ENCODE measurements at regions not wholly inside any gene's neighbourhood (a gene's known extent, or its start where the extent isn't known, plus 50 kb on each side); places are given as distances from the start of the nearest gene placed in this dataset.

DNA sequence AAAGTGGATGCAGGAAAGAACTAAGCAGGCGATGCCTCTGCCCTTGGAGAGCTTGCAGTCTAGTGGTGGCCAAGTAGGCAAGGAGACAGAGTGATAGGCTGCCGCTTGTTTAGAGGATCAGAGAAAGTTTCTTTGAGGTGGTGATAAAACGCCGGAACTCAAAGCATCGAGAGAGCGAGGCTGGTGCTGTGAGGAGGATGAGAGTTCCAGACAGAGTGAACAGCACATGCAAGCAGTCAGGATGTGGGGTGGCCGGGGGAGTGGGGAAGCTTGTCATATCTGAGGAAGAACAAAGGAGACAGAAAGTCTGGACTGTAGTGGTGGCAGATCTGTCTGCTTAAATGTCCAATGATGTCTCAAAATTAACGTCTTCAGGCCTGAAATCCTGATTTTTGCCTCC, 319.7 kb downstream of the SNAPC1 start:
- Mint-ChIP-seq H3K4me1 (ENCODE audit: low read depth) (peaks cover 12% of the 10 kb centered on the region), H3K36me3 (ENCODE audit: low read depth) (no peaks in the 10 kb centered on the region), H3K27me3 (ENCODE audit: low read depth) (peaks cover 7% of the 10 kb centered on the region), H3K9me3 (no peaks in the 10 kb centered on the region), H3K4me3 (no peak overlapping the region), H3K27ac (no peak overlapping the region)
- DNase-seq (ENCODE audit: low spot score): no peak

DNA sequence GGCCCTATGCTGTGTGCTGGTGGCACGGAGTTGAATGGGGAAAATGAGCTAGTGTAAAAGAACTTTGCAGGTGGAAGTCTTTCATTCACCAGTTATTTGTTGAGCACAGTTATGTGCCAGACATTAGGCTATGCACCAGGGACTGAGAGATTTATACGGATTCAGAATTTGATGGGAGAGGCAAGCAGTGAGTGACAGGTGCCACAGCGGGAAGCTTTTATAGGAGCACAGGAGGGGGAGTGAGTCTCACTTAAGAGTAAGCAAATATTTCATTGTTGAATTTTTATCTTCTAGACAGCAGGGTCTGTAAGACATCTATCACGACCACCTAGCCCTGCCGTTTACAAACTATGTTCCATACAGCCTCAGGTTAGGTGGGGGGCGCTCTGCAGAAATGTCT, 320.6 kb downstream of the SNAPC1 start:
- Mint-ChIP-seq H3K4me1 (ENCODE audit: low read depth) (peaks cover 4% of the 10 kb centered on the region), H3K9me3 (no peaks in the 10 kb centered on the region), H3K27me3 (ENCODE audit: low read depth) (peaks cover 8% of the 10 kb centered on the region), H3K27ac (no peak overlapping the region), H3K4me3 (no peak overlapping the region), H3K36me3 (ENCODE audit: low read depth) (no peaks in the 10 kb centered on the region)
- DNase-seq (ENCODE audit: low spot score): no peak

DNA sequence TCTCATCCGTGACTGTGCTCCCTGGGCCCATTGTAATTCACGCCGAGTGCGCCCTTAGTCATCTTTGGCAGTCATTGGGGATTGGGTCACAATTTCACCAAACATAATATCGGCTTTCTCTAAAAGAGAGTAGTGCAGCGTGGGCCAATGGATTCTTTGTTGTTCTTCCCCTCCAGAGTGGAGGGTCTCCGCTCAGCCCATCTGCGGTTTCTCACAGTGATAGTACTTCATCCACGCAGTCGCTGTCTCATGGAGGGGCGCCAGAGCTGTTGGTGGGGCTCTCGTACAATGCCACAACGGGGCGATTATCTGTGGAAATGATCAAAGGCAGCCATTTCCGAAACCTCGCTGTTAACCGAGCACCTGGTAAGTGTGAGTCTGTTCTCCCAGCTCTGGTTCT, 321.8 kb downstream of the SNAPC1 start:
- Mint-ChIP-seq H3K4me1 (ENCODE audit: low read depth) (no peaks in the 10 kb centered on the region), H3K27me3 (ENCODE audit: low read depth) (peaks cover 8% of the 10 kb centered on the region), H3K36me3 (ENCODE audit: low read depth) (no peaks in the 10 kb centered on the region), H3K4me3 (no peak overlapping the region), H3K9me3 (no peaks in the 10 kb centered on the region), H3K27ac (no peak overlapping the region)
- DNase-seq (ENCODE audit: low spot score): no peak

DNA sequence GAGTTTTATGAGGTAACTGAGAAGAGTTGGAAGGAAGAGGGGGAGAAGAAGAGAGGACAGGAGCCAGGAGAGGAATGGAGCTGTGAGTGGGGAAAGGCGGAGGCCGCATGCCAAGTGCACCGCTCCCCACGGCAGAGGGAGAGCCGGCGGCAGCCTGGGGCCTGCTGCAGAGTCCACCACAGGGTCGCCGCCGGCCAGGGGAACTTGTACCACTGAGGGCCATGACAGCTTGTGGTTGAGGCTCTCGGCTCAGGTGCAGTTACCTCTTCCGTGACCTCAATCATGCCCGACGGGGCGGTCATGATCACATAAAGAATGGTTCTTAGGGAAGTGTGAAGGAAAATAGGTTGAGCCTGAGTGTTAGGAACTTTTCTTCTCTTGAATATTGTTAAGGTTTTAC, 325.0 kb downstream of the SNAPC1 start:
- Mint-ChIP-seq H3K27ac (no peak overlapping the region), H3K9me3 (no peaks in the 10 kb centered on the region), H3K4me1 (ENCODE audit: low read depth) (no peaks in the 10 kb centered on the region), H3K27me3 (ENCODE audit: low read depth) (peaks cover 10% of the 10 kb centered on the region), H3K36me3 (ENCODE audit: low read depth) (no peaks in the 10 kb centered on the region), H3K4me3 (no peak overlapping the region)
- DNase-seq (ENCODE audit: low spot score): no peak

DNA sequence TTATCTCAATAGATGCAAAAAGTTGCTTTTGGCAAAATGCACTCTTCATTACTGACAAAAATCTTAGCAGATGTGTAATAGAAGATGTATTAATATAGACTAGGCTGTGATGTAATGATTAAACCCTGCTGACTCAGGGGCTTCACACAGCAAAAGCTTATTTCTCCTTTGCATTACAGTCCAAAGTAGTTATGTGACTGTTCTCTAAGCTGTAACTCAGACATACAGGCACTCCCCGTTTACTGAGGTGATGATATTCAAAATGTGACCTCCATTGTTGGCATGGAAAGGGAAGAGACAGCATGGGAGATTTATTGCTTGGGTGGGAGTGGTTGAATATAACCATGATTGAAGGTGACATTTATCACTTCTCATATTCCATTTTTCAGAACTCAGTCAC, 331.5 kb downstream of the SNAPC1 start:
- no peaks in the 10 kb centered on the region for H3K9me3 Mint-ChIP-seq
- no peak overlapping the region for H3K4me3 Mint-ChIP-seq
- H3K27me3 Mint-ChIP-seq (ENCODE audit: low read depth): peaks cover 19% of the 10 kb centered on the region
- no peak overlapping the region for H3K27ac Mint-ChIP-seq
- no peaks in the 10 kb centered on the region for H3K36me3 Mint-ChIP-seq (ENCODE audit: low read depth)
- no peaks in the 10 kb centered on the region for H3K4me1 Mint-ChIP-seq (ENCODE audit: low read depth)
- DNase-seq (ENCODE audit: low spot score): no peak

DNA sequence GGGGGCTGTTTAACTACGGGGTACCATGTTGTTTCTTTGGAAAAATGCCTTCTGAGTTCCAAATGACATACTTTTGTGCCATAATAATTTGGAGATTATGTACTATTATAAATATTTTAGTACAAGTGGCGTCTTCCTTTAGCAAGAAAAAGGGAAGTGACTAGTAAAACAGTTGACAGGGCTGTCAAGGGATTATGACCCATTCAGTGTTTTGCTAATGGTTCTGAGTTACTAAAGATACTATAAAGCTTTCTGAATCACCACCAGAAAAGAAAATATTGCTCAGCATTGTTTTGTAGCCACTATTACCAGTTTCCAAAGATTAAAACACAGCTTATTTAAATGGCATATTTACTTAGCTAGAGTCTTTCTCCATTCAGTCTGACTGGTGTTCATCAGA, 334.9 kb downstream of the SNAPC1 start:
- H3K27ac Mint-ChIP-seq: no peak overlapping the region
- no peaks in the 10 kb centered on the region for H3K9me3 Mint-ChIP-seq
- H3K4me3 Mint-ChIP-seq: no peak overlapping the region
- no peaks in the 10 kb centered on the region for H3K4me1 Mint-ChIP-seq (ENCODE audit: low read depth)
- H3K36me3 Mint-ChIP-seq (ENCODE audit: low read depth): no peaks in the 10 kb centered on the region
- H3K27me3 Mint-ChIP-seq (ENCODE audit: low read depth): peaks cover 21% of the 10 kb centered on the region
- DNase-seq (ENCODE audit: low spot score): no peak

DNA sequence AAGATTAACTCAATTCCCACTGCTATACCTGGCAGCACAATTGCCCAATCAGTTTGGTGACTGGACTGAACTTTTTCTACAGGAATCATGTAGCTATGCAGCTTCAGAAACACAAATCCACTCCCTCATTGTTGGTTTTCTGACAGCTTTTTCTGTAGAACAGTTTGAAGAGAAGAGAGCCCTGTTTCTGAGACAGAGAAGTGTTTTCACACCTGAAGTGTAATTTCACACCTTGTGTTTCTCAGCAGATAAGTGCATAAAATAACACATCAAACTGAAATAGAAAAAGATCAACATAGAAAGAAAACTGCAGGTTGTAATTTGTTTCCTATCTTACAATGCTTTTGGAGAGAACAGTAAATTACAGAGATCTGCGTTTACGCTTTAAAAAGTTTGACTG, 335.6 kb downstream of the SNAPC1 start:
- Mint-ChIP-seq H3K4me3 (no peak overlapping the region), H3K9me3 (no peaks in the 10 kb centered on the region), H3K27ac (no peak overlapping the region), H3K36me3 (ENCODE audit: low read depth) (no peaks in the 10 kb centered on the region), H3K4me1 (ENCODE audit: low read depth) (no peaks in the 10 kb centered on the region), H3K27me3 (ENCODE audit: low read depth) (peaks cover 17% of the 10 kb centered on the region)
- no peak for DNase-seq (ENCODE audit: low spot score)

DNA sequence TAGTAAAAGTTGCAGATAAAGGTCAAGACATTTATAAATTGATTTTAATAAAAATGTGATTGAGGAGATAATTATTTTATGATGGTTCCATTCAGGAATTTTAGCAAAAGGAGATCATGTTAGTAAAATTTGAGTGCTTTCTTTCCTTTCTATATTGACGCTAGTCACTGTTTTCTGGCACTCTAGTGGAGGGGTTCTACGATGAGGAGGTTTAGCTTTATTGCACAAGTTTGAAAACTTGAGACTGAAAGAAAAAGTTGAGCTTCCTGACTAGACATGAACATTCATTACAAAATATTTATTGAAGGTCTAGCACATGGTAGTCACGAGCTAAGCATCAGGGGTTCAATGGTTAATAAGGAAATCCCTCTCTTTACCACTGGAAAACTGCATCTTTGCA, 336.1 kb downstream of the SNAPC1 start:
- Mint-ChIP-seq H3K27me3 (ENCODE audit: low read depth) (peaks cover 18% of the 10 kb centered on the region), H3K36me3 (ENCODE audit: low read depth) (no peaks in the 10 kb centered on the region), H3K9me3 (no peaks in the 10 kb centered on the region), H3K4me1 (ENCODE audit: low read depth) (no peaks in the 10 kb centered on the region), H3K27ac (no peak overlapping the region), H3K4me3 (no peak overlapping the region)
- DNase-seq (ENCODE audit: low spot score): no peak

- Mint-ChIP-seq H3K27ac (no peak overlapping the region), H3K4me3 (no peak overlapping the region), H3K36me3 (ENCODE audit: low read depth) (no peaks in the 10 kb centered on the region), H3K9me3 (no peaks in the 10 kb centered on the region), H3K27me3 (ENCODE audit: low read depth) (peaks cover 20% of the 10 kb centered on the region), H3K4me1 (ENCODE audit: low read depth) (no peaks in the 10 kb centered on the region)
- no peak for DNase-seq (ENCODE audit: low spot score)
Observed at GRCh38 chr14:62099091-62099490, 336.9 kb downstream of the SNAPC1 start.

GRCh38 chr14:62101189-62101588, 339.0 kb downstream of the SNAPC1 start:
- Mint-ChIP-seq H3K4me1 (ENCODE audit: low read depth) (no peaks in the 10 kb centered on the region), H3K27ac (no peak overlapping the region), H3K36me3 (ENCODE audit: low read depth) (no peaks in the 10 kb centered on the region), H3K4me3 (no peak overlapping the region), H3K27me3 (ENCODE audit: low read depth) (peaks cover 18% of the 10 kb centered on the region), H3K9me3 (no peaks in the 10 kb centered on the region)
- no peak for DNase-seq (ENCODE audit: low spot score)

GRCh38 chr14:62101673-62102348, 339.6 kb downstream of the SNAPC1 start:
- Mint-ChIP-seq H3K4me3 (no peak overlapping the region), H3K36me3 (ENCODE audit: low read depth) (no peaks in the 10 kb centered on the region), H3K27ac (no peak overlapping the region), H3K9me3 (no peaks in the 10 kb centered on the region), H3K4me1 (ENCODE audit: low read depth) (no peaks in the 10 kb centered on the region), H3K27me3 (ENCODE audit: low read depth) (peaks cover 18% of the 10 kb centered on the region)
- no peak for DNase-seq (ENCODE audit: low spot score)

DNA sequence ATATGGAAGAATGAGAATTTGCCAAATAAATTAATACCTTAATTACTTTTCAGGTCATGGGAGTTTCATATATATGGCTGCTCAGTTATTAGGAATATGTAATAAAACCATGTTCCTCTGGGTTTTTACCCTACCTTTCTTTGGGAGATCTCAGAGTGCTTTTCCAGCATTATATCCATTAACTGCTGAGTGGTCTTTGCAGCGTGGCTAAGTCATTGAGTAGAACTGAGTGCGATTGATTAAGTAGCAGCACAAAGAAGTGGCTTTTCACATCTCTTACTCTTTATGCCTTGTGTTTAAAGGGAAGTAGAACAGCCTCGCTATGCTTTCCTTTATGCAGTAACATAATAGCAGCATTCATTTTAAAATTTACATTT, 340.1 kb downstream of the SNAPC1 start:
- DNase-seq (ENCODE audit: low spot score): no peak
- H3K4me1 Mint-ChIP-seq (ENCODE audit: low read depth): no peaks in the 10 kb centered on the region
- H3K36me3 Mint-ChIP-seq (ENCODE audit: low read depth): no peaks in the 10 kb centered on the region
- H3K4me3 Mint-ChIP-seq: no peak overlapping the region
- H3K27me3 Mint-ChIP-seq (ENCODE audit: low read depth): peaks cover 20% of the 10 kb centered on the region
- no peak overlapping the region for H3K27ac Mint-ChIP-seq
- no peaks in the 10 kb centered on the region for H3K9me3 Mint-ChIP-seq

GRCh38 chr14:62103464-62103863, 341.2 kb downstream of the SNAPC1 start:
- no peaks in the 10 kb centered on the region for H3K4me1 Mint-ChIP-seq (ENCODE audit: low read depth)
- DNase-seq (ENCODE audit: low spot score): no peak
- H3K36me3 Mint-ChIP-seq (ENCODE audit: low read depth): no peaks in the 10 kb centered on the region
- peaks cover 19% of the 10 kb centered on the region for H3K27me3 Mint-ChIP-seq (ENCODE audit: low read depth)
- H3K9me3 Mint-ChIP-seq: no peaks in the 10 kb centered on the region
- H3K27ac Mint-ChIP-seq: no peak overlapping the region
- H3K4me3 Mint-ChIP-seq: no peak overlapping the region

DNA sequence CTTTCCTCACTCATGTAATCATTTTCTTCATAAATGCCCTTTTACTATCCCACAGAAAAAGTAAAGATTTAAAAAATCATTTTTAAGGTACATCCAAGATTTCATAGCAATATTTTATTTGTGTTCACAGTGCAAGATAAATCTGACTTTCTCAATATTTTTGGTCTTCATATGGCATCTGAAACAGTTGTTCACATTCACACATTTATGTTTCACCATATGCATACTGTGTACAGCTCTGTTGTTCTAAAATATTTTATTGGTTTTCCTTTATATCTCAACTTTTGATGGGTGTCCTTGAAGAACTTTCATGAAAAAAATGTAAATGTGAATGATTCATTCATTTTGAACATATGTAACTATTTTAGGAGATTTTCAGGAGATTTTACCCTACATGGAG, 348.7 kb downstream of the SNAPC1 start:
- H3K27me3 Mint-ChIP-seq (ENCODE audit: low read depth): peaks cover 49% of the 10 kb centered on the region
- DNase-seq (ENCODE audit: low spot score): no peak
- no peak overlapping the region for H3K4me3 Mint-ChIP-seq
- no peaks in the 10 kb centered on the region for H3K36me3 Mint-ChIP-seq (ENCODE audit: low read depth)
- no peaks in the 10 kb centered on the region for H3K4me1 Mint-ChIP-seq (ENCODE audit: low read depth)
- H3K27ac Mint-ChIP-seq: no peak overlapping the region
- no peaks in the 10 kb centered on the region for H3K9me3 Mint-ChIP-seq

GRCh38 chr14:62117010-62117750, 355.0 kb downstream of the SNAPC1 start:
- Mint-ChIP-seq H3K27ac (no peak overlapping the region), H3K27me3 (ENCODE audit: low read depth) (peaks cover 77% of the 10 kb centered on the region)

More at GRCh38 chr14:62117010-62117750, 355.0 kb downstream of the SNAPC1 start:
- no peaks in the 10 kb centered on the region for H3K4me1 Mint-ChIP-seq (ENCODE audit: low read depth)
- peak overlapping the region; percentile 40 for H3K4me3 Mint-ChIP-seq
- H3K9me3 Mint-ChIP-seq: no peaks in the 10 kb centered on the region
- no peaks in the 10 kb centered on the region for H3K36me3 Mint-ChIP-seq (ENCODE audit: low read depth)
- DNase-seq (ENCODE audit: low spot score): peak; percentile 18

Data from T-helper 2 cell treated with Interferon-gamma antibody and Interleukin-4, amounts not matched to agents 5 μg/mL and 100 μg/mL, for 36 hours (primary cell).